AG04450 (cell line): ENCODE measurements at regions not wholly inside any gene's neighbourhood (a gene's known extent, or its start where the extent isn't known, plus 50 kb on each side); places are given as distances from the start of the nearest gene placed in this dataset.
"Not testable (repeated sequence)": the region's sequence is repeated elsewhere in the genome, so short reads cannot be mapped to it uniquely, and the experiment has no call there.

Source experiments
- CTCF ChIA-PET: fragments of 300-600, 350-600 bp; formaldehyde crosslinking; extraction: SDS; loops from one replicate; lab custom pipeline; 2022; ENCODE audit warnings: antibody characterized with exemption, inconsistent platforms; lab: Charles Lee
- POLR2A ChIA-PET: fragments of 350-600 bp; formaldehyde crosslinking; extraction: SDS; loops from one replicate; lab custom pipeline; 2021; ENCODE audit warnings: antibody characterized with exemption, inconsistent platforms; lab: Yijun Ruan, JAX
- DNase-seq: peaks from one replicate; pipeline ENCODE4 v3.0.0-alpha.2; 2011; ENCODE audit warnings: low read depth, low spot score
- H3K27ac ChIP-seq: one replicate; pipeline ENCODE4 v1.5.1; 2012; ENCODE audit warnings: low read depth, low read length, control low read depth
- H3K27me3 ChIP-seq: one replicate; pipeline ENCODE4 v1.6.0; 2012; ENCODE audit warnings: low read length; ENCODE audit not compliant: control insufficient read depth, insufficient read depth
- H3K4me3 ChIP-seq: 2 replicates; pipeline ENCODE4 v1.5.1; 2011; ENCODE audit warnings: mild to moderate bottlenecking, low read depth, low read length, control low read depth
- H3K9me3 ChIP-seq: 2 replicates; pipeline ENCODE4 v1.5.1; 2012; ENCODE audit warnings: low read length; ENCODE audit not compliant: control insufficient read depth, insufficient read depth
- CTCF ChIP-seq: IDR thresholded peaks from 2 replicates; pipeline ENCODE4 v1.5.1; 2011; ENCODE audit warnings: low read depth, low read length, control low read depth, inconsistent platforms

GRCh38 chr1:185526344-185527307, 207.6 kb upstream of the HMCN1 start:
- CTCF ChIA-PET = no interaction called here
- Histone ChIP-seq H3K9me3 (no peaks in the 10 kb centered on the region), H3K4me3 (no peak overlapping the region), H3K27me3 (no peaks in the 10 kb centered on the region), H3K27ac (no peak overlapping the region)
- POLR2A ChIA-PET = no interaction called here
- no peak for DNase-seq
- TF ChIP-seq CTCF = no peak

GRCh38 chr1:185520188-185520920, 203.3 kb upstream of the IVNS1ABP start:
- Histone ChIP-seq H3K27ac (no peak overlapping the region), H3K4me3 (no peak overlapping the region), H3K27me3 (no peaks in the 10 kb centered on the region), H3K9me3 (no peaks in the 10 kb centered on the region)
- CTCF ChIA-PET = no interaction called here
- POLR2A ChIA-PET = no interaction called here
- no peak for DNase-seq
- TF ChIP-seq CTCF = no peak

GRCh38 chr1:185517808-185518419, 200.9 kb upstream of the IVNS1ABP start:
- DNase-seq = no peak
- no peak for TF ChIP-seq CTCF
- Histone ChIP-seq H3K4me3 (no peak overlapping the region), H3K9me3 (no peaks in the 10 kb centered on the region), H3K27ac (no peak overlapping the region), H3K27me3 (no peaks in the 10 kb centered on the region)
- CTCF ChIA-PET = no interaction called here
- POLR2A ChIA-PET = no interaction called here

- CTCF ChIA-PET, H3K4me3 ChIP-seq, H3K27ac ChIP-seq, H3K9me3 ChIP-seq, POLR2A ChIA-PET, DNase-seq, H3K27me3 ChIP-seq: not testable (repeated sequence)
Observed at GRCh38 chr1:185517301-185517700, 200.3 kb upstream of the IVNS1ABP start.

- Histone ChIP-seq H3K27me3 (no peaks in the 10 kb centered on the region), H3K27ac (no peak overlapping the region), H3K9me3 (no peaks in the 10 kb centered on the region), H3K4me3 (no peak overlapping the region)
- POLR2A ChIA-PET = no interaction called here
- TF ChIP-seq CTCF = no peak
- CTCF ChIA-PET = no interaction called here
- no peak for DNase-seq
Observed at GRCh38 chr1:185515696-185516095, 198.7 kb upstream of the IVNS1ABP start.
